GM21529 (cell line): ENCODE measurements at regions not wholly inside any gene's neighbourhood (a gene's known extent, or its start where the extent isn't known, plus 50 kb on each side); places are given as distances from the start of the nearest gene placed in this dataset.

Experiments used
- ATAC-seq: cut with Tn5 transposase; IDR thresholded peaks from one replicate; pipeline ENCODE4 v1.9.1; 2021; ENCODE audit not compliant: unreplicated experiment

DNA sequence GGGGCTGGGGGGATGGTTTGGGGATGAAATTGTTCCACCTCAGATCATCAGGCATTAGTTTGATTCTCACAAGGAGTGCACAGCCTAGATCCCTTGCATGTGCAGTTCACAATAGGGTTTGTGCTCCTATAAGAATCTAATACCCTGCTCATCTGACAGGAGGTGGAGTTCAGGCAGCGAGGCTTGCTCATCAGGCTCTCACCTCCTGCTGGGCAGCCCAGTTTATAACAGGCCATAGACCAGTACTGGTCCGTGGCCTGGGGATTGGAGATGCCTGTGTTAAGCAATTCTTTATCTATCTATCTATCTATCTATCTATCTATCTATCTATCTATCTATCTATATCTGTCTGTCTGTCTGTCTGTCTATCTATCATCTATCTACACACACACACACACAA is 525.3 kb upstream of the DAB1 start:
- no peak for ATAC-seq

DNA sequence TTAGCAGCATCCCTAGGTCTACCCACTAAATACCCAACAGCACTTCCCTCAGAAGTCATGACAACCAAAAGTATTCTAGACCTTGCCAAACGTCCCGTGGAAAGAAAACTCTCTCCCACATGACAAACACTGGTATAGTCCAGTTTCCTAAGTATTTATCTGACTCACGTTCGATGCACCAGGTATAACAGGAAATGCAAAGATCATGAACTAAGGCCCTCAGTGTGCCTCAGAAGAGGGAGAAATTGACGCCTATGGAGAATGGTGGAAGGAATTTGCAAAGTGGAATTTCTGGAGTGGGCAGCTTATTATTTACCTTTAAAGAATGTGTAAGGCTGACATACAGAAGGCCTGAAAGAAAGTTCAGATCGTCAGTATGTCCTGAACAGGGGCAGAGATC is 523.6 kb upstream of the DAB1 start:
- no peak for ATAC-seq

- ATAC-seq, result no peak
These were observed 521.2 kb upstream of the DAB1 start for GRCh38 chr1:57945045-57945444.

DNA sequence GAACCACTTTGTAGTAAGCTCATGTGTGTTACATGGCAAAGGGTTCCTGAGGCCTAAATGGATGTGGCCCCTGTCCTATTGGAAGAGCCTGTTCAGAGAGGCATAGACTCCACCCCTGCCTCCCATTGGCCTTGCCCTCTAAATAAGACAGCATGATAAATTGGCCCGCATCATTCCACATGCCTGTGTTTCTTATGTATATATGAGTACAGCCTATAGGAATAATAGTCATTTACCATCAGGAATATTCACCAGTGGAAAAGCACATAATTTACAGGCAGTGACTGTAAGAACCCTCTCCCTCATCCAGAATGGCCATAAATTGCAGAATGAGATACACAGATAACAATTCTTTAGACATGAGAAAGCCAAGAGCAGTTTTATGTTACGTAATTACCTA is 519.5 kb upstream of the DAB1 start:
- no peak for ATAC-seq

GRCh38 chr1:57934745-57935144 is 510.9 kb upstream of the DAB1 start:
- ATAC-seq, result no peak

DNA sequence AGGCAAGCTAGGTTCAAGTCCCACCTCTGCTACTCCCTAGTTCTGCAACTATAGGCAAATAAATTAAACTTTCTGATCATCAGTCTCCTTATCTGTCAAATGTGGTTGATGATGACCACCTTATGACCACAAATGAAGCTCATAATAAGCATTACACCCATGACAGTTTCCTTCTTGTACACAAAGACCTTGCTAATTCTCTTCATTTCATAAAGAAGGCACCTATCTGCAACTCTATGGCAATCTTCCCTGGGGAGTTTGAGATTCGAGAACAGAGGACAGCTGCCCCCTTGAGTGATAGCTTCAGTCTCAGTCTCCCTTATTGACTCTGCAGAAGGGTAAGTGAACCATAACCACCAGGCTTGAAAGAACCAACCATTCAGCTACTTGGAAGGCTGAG is 503.1 kb upstream of the DAB1 start:
- ATAC-seq, result no peak

- no peak for ATAC-seq
These were observed 502.2 kb upstream of the DAB1 start for GRCh38 chr1:57926025-57926552.

DNA sequence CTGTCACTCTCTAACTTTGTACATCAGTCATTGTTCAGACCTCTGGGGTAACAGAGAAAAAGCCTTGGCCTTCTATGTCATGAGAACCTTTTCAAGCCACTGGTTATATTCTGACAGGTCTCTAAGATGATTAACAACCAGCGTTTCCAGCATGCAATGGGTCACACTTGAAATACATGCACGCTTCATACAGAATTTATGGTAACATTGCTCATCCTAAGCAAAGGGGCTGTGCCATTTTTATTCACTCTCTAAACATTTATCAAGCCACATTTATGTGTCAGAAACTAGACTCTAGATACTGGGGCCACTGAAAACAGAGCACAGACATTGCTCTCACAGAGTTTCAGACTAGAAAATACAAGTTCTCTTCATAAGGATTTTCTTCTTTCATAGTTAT is 501.4 kb upstream of the DAB1 start:
- ATAC-seq, result no peak

DNA sequence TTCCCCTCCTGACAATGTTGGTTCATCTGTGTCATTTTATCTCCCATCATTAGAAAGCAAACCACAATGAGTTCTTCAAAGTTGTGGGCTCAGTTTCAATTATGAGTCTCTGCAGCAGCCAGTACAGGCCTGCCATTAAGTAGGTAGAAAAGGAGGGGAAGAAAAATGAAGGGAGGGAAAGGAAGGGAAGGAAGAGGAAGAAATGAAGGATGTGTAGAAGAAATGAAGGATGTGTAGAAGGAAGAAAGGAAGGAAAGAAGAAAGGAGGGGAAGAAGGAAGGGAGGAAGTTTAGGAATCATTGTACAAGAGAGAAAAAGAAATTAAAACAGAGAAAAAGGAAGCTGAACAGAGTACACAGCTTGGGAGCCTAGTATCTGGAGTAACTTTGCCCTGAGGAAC is 498.3 kb upstream of the DAB1 start:
- no peak for ATAC-seq

GRCh38 chr1:57916041-57916440 is 492.2 kb upstream of the DAB1 start:
- ATAC-seq, result no peak

GRCh38 chr1:57911427-57911826 is 487.6 kb upstream of the DAB1 start:
- no peak for ATAC-seq

GRCh38 chr1:57910782-57911181 is 486.9 kb upstream of the DAB1 start:
- ATAC-seq, result no peak

DNA sequence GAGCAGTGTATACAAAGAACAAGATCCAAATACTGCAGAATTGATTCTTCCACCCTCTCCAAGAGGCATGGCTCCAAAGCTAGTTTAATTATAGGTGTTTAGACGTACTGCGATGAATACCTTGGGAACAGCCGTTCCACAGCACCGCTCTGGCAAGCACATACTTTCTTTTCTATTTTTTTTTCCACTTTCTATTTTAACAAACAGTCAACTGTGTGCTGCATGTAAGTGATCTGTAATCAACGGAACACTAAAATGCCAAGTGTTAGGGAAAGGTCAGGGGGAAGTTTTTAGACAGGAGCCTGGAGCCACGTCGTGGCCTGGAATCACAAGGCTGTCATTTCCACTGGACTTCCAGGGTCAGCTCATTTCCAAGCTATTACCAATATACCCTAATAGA is 486.4 kb upstream of the DAB1 start:
- ATAC-seq, result no peak

- no peak for ATAC-seq
These were observed 484.5 kb upstream of the DAB1 start for GRCh38 chr1:57908147-57908890.

DNA sequence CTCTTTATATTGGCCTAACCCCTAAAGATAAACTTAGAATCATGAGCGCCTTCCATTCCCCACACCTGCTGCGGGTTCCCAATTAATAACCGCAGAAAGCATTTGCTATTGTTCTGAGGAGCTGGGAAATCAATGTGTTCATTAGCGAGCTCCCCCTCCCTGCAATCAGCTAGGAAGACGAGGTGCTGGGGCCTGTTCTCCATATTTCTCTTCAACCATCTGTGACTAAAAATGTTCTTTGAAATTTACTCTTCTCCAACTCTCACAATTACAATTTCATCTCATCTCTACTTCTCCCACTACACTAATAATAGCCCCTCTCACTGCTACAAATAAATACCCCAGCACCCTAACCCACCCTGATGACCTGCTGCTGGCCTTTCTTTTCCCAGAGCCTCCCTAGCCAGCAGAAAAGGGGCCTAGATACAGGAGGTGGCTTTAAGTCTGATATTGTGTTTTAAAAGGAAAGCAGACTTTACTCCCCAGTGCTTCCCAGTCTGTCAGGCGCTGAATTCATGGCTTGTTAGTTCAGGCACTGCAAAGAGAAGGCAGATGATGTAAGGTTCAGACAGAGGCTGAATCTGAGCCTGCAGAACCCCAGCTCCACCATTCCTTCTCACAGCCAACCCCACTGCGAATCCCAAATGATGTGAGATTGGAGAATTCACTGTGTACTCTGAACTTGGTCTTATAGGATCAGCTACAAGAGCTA is 477.5 kb upstream of the DAB1 start:
- ATAC-seq, result no peak

- ATAC-seq, result no peak
These were observed 474.7 kb upstream of the DAB1 start for GRCh38 chr1:57898531-57898930.

GRCh38 chr1:57897581-57897980 is 473.7 kb upstream of the DAB1 start:
- ATAC-seq, result no peak

GRCh38 chr1:57894315-57894714 is 470.5 kb upstream of the DAB1 start:
- ATAC-seq, result no peak

DNA sequence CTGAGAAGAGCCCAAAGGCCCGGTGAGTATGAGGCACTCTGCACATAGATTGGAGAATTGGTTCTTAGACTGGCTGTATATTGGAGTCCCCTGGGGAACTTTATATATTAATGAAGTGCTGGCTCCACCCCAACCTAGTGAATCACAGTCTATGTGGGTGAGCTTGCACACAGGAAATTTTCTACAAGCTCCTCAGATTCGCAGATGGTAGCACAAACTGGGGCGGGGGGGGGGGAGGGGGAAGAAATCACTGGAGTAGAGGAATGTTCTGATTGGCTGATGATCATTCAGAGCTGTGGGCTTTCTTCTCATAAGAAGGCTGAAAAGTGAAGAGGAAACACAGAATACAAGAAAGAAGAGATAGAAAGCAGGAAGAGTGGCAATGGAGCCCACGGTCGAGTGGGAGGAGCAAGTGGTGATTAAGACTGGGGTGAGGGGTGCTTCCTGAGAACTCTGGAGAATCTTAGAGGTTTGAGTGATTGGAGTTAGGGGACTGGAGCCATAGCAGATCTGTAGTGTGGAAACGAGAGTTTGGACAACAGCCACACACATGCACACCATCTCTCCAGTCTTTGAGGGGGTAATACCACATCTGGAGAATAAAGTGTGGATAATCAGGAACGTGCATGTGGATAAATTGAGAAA is 465.9 kb upstream of the DAB1 start:
- no peak for ATAC-seq

GRCh38 chr1:57887964-57888491 is 464.2 kb upstream of the DAB1 start:
- no peak for ATAC-seq

GRCh38 chr1:57886376-57886775 is 462.5 kb upstream of the DAB1 start:
- ATAC-seq, result no peak

GRCh38 chr1:57883642-57883995 is 459.8 kb upstream of the DAB1 start:
- ATAC-seq, result no peak
